GM18507 (cell line): ENCODE measurements at regions not wholly inside any gene's neighbourhood (a gene's known extent, or its start where the extent isn't known, plus 50 kb on each side); places are given as distances from the start of the nearest gene placed in this dataset.

ENCODE experiments used
- DNase-seq: peaks from one replicate; pipeline ENCODE4 v3.0.0; 2011; ENCODE audit warnings: low read depth; ENCODE audit not compliant: insufficient read length; ENCODE audit errors: extremely low spot score
- FAIRE-seq: peaks from 2 replicates; lab custom pipeline; 2011; peaks lifted over from hg19 to GRCh38; lab: Jason Lieb, UNC

DNA sequence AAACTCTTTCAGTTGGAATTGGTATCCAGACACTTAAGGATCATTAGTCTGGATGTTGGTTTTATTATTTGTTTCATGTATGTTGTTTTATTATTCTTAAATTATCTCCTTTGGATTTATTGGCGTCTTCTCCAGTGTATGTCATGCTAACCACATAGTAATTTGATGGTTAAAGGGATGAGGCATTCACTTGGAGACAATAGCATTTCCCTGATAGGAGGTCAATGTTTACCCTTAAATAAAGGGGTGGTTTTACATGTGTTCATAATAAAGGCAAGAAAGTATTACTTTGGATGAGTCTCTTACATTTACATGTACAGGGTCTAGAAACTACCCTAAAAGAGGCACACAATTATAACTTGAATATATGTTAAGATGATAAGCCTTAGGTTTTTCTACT, 51.2 kb upstream of the RNF144B start:
- DNase-seq, result no peak
- no peak for FAIRE-seq

GRCh38 chr6:18334251-18334650, 52.9 kb upstream of the RNF144B start:
- FAIRE-seq, result no peak

DNA sequence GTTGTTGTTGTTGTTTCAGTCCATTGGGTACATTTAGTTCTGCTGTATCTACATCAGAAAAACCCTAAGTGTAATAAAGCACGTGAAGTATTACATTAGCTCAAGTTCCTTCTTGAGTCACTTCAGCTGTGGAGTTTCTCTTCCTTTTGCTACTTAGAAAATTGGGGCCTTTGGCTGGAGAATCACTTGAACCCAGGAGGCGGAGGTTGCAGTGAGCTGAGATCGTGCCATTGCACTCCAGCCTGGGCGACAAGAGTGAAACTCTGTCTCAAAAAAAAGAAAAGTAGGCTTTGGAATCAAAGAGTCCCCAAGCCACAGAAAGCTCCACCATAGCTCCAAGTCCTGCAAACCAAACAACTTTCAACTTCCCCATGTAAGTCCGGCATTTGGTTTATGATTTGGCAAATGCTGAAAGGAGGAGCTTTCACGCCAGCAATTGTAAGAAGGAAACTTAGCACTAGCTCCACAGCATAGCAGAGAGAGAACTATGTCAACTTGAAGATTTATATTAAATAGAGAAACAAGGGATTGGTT, 56.5 kb upstream of the RNF144B start:
- no peak for FAIRE-seq
- DNase-seq, result no peak

More at GRCh38 chr6:18334251-18334650, 52.9 kb upstream of the RNF144B start:
- DNase-seq, result no peak

DNA sequence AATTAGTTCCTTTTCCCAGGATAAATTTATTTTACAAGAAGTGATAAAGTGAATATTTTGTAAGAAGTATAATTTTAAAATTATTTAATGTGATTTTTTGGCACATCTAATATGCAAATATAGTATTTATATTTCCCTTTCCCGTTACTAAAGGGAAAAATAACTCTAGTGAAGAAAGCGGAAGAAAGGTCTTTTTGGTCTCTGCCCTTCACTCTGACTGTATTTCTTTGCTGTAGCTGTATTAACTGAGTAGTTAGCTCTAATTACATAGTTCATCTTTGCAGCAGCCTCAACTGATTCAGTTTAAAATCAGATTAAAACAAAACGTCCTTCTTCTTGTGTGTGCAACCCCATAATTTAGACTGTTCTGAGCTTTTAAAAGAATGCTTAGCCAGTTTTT, 57.4 kb upstream of the RNF144B start:
- FAIRE-seq, result no peak
- DNase-seq, result no peak

- DNase-seq (no peak), FAIRE-seq (no peak)
Observed at GRCh38 chr6:18328540-18328939, 58.6 kb upstream of the RNF144B start.

- FAIRE-seq (no peak), DNase-seq (no peak)
Observed at GRCh38 chr6:18328070-18328469, 59.1 kb upstream of the RNF144B start.

DNA sequence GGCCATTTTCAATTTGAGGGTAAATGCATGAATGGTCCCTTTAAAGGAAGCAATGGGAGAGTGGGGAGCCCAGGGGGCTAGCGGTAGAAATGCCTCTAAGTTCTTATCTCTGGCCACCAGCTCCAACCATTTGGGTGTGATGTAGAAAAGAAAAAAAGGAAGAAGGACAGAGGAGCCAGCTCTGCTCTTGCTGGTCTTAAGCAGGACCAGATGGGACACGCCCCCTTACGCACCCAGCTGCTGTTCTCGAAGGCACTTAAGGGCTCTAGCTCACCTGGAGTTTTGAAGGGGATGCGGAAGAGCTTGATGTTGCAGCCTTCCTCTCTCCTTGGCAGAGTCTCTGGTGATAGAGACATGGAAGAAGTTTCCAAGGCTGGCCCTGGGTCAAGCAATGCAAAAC, 59.5 kb upstream of the RNF144B start:
- FAIRE-seq (no peak), DNase-seq (no peak)

- DNase-seq (no peak), FAIRE-seq (no peak)
Observed at GRCh38 chr6:18326980-18327379, 60.2 kb upstream of the RNF144B start.

DNA sequence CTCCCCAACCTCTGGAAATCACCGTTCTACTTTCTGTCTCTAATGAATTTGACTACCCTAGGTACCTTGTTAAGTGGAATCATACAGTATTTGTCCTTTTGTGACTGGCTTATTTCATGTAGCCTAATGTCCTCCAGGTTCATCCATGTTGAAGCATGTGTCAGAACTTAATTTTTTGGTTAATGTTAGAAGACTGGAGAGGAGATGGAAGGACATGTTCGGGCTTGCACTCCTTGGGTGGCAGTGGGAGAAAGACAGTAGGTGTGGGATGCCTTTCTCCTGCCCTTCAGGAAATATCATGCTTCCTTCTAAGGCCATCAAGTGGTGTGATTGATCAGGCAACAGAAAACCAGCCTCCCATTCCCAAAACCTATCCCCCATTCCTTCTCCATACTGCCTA, 61.1 kb upstream of the RNF144B start:
- FAIRE-seq (no peak), DNase-seq (no peak)

DNA sequence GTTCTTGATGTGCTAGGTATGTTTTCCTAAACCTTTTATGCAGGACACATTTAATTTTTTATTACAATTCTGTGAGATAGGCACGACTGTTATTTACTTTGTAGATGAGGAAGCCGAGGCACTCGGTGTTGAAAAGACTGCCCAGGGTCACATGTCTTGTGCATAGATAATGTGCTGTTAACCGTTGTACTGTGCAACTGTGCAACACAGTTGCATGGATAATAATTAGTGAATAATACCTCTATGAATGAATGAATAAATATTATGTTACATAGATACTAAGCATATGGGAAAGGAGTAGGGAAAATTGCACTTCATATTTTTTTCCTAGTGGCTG, 60.3 kb upstream of the DEK start:
- DNase-seq (no peak), FAIRE-seq (no peak)

DNA sequence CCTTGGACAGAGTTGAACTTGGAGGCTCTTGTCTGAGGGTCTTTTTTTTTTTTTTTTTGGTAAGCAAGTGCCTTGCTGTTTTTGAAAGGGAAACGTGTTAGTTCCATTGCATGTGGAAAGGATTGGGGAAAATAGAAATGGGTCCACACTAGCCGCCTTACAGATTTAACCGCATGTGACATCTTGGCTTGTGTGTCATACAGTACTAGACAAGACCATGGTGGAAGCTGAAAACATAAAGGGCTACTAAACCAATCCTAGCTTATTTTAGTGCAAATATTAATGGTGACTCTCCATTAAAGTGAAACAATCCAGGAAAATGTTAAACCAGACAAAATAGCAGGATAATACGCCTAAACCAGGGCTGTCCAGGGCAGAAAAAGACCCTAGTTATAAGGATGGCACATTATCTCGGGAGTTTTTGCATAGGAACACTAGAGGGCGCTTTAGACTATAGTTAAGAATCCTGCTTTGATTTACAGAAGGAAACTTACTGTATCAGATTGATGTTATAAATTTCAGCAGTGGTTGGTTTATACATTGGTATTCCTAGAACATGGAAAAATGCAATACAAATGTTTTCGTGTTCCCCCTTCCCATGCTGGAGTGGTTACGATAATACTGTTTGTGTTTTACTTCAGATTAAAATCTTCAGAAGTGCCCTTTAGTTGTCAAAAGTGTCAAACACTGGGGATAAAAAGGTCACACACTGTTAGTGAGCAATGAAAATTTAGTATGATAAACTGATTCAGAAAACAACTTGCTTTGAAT, 59.8 kb upstream of the DEK start:
- DNase-seq, result peak; percentile 28
- FAIRE-seq, result peak; percentile 71

- no peak for FAIRE-seq
- no peak for DNase-seq
Observed at GRCh38 chr6:18317850-18318249, 53.5 kb upstream of the DEK start.

DNA sequence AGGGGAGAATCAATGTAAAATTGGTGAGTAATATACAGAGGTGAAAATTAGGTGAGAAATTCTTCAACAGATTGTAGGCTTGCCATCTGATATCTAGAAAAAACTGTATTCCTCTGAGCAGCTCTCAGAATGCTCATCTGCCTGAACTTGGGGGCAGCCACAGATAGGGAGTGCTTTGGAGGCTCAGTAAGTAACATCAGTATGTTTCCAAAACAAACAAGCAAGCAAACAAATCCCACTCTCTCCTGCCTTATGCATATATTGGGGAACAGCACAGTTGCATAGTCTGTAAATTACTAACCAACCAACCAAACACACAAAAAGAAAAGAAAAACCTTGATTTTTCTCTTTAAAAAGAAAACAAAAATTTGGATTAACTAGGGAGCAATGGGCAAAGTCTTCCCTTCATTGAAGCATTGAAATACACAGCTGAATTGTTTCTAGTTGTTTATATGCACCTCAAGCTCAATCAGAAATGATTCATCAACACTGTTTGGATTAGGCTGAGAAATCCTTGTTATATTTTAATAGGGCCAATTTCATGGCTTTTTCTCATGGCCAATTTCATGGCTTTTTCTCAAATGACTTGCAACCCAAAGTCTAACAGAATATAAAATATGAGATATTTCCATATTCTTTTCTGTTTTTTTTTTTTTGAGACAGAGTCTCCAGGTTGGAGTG, 50.1 kb upstream of the DEK start:
- no peak for DNase-seq
- FAIRE-seq, result no peak
